Esophagus muscularis mucosa (tissue), 4 donors: ENCODE measurements at regions not wholly inside any gene's neighbourhood (a gene's known extent, or its start where the extent isn't known, plus 50 kb on each side); places are given as distances from the start of the nearest gene placed in this dataset.
"Not testable (repeated sequence)": the region's sequence is repeated elsewhere in the genome, so short reads cannot be mapped to it uniquely, and the experiment has no call there.

Experiments
- EP300 ChIP-seq: sonication (generic); formaldehyde crosslinking; IDR thresholded peaks from one replicate; pipeline ENCODE4 v1.6.1; 2017; ENCODE audit warnings: antibody characterized with exemption
- POLR2A ChIP-seq: fragments of 450-650 bp; IDR thresholded peaks from one replicate; pipeline ENCODE4 v1.6.1; 2017; ENCODE audit warnings: antibody characterized with exemption, moderate library complexity, mild to moderate bottlenecking, low read depth
- POLR2AphosphoS5 ChIP-seq, 2 donors: sonication (generic); formaldehyde crosslinking; IDR thresholded peaks; one replicate each; pipeline ENCODE4 v1.6.1; 2017; ENCODE audit warnings: antibody characterized with exemption in 2 of 2
- TF ChIP-seq, protein P1 (sequence below), 3 experiments: fragments of 200-600 bp in 2 of 3; fragments of 450-650 bp in 1 of 3; sonication (generic) in 2 of 3; IDR thresholded peaks; one replicate each; pipeline ENCODE4 v1.5.1; 2017 to 2019; ENCODE audit warnings: antibody characterized with exemption in 3 of 3, mild to moderate bottlenecking in 2 of 3, moderate library complexity in 1 of 3

GRCh38 chr2:90244902-90245765 is 1553.7 kb downstream of the RPIA start:
- not testable (repeated sequence) for TF ChIP-seq POLR2A; POLR2AphosphoS5 (IDR thresholded peaks at IDR 0.05); EP300
- TF ChIP-seq, protein P1, sequence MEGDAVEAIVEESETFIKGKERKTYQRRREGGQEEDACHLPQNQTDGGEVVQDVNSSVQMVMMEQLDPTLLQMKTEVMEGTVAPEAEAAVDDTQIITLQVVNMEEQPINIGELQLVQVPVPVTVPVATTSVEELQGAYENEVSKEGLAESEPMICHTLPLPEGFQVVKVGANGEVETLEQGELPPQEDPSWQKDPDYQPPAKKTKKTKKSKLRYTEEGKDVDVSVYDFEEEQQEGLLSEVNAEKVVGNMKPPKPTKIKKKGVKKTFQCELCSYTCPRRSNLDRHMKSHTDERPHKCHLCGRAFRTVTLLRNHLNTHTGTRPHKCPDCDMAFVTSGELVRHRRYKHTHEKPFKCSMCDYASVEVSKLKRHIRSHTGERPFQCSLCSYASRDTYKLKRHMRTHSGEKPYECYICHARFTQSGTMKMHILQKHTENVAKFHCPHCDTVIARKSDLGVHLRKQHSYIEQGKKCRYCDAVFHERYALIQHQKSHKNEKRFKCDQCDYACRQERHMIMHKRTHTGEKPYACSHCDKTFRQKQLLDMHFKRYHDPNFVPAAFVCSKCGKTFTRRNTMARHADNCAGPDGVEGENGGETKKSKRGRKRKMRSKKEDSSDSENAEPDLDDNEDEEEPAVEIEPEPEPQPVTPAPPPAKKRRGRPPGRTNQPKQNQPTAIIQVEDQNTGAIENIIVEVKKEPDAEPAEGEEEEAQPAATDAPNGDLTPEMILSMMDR (IDR thresholded peaks at IDR 0.05): not testable (repeated sequence)
